GM18951 (cell line): ENCODE measurements at regions not wholly inside any gene's neighbourhood (a gene's known extent, or its start where the extent isn't known, plus 50 kb on each side); places are given as distances from the start of the nearest gene placed in this dataset.

ENCODE experiments used
- POLR2A ChIP-seq: IDR thresholded peaks from 4 replicates; pipeline ENCODE4 v1.6.1; 2011; ENCODE audit warnings: mild to moderate bottlenecking; ENCODE audit not compliant: insufficient read length, insufficient read depth; ENCODE audit errors: extremely low read depth
- in situ Hi-C: fragments of 300-500 bp; cut with MboI; formaldehyde crosslinking; loops from one replicate; pipeline ENCODE4 v1.12.0; 2022; ENCODE audit warnings: low sequenced_read_pairs, mixed read lengths, inconsistent platforms; ENCODE audit not compliant: unreplicated experiment

GRCh38 chr5:60527072-60527471 is 172.9 kb downstream of the DEPDC1B start:
- in situ Hi-C loops, result no loop called here

GRCh38 chr5:60526336-60526875 is 173.6 kb downstream of the DEPDC1B start:
- no peak for TF ChIP-seq POLR2A
- in situ Hi-C loops, result no loop called here

More at GRCh38 chr5:60527072-60527471, 172.9 kb downstream of the DEPDC1B start:
- TF ChIP-seq POLR2A, result no peak

- no peak for TF ChIP-seq POLR2A
- in situ Hi-C loops, result no loop called here
These were observed 177.6 kb downstream of the DEPDC1B start for GRCh38 chr5:60522292-60522905.

GRCh38 chr5:60521376-60522291 is 178.3 kb downstream of the DEPDC1B start:
- TF ChIP-seq POLR2A, result no peak
- in situ Hi-C loops, result no loop called here

GRCh38 chr5:60520451-60521227 is 179.3 kb downstream of the DEPDC1B start:
- no peak for TF ChIP-seq POLR2A
- in situ Hi-C loops, result no loop called here

- TF ChIP-seq POLR2A, result no peak
- in situ Hi-C loops, result no loop called here
These were observed 180.6 kb downstream of the DEPDC1B start for GRCh38 chr5:60519372-60519771.

GRCh38 chr5:60517850-60518249 is 182.1 kb downstream of the DEPDC1B start:
- in situ Hi-C loops, result no loop called here
- TF ChIP-seq POLR2A, result no peak

- TF ChIP-seq POLR2A, result no peak
- in situ Hi-C loops, result no loop called here
These were observed 182.8 kb downstream of the DEPDC1B start for GRCh38 chr5:60517094-60517694.

- in situ Hi-C loops, result no loop called here
- TF ChIP-seq POLR2A, result no peak
These were observed 183.3 kb downstream of the DEPDC1B start for GRCh38 chr5:60516688-60517087.

GRCh38 chr5:60514152-60514551 is 185.8 kb downstream of the DEPDC1B start:
- TF ChIP-seq POLR2A, result no peak
- in situ Hi-C loops, result no loop called here

- no peak for TF ChIP-seq POLR2A
- in situ Hi-C loops, result no loop called here
These were observed 187.8 kb downstream of the DEPDC1B start for GRCh38 chr5:60512117-60512516.

- in situ Hi-C loops, result no loop called here
- no peak for TF ChIP-seq POLR2A
These were observed 189.3 kb downstream of the DEPDC1B start for GRCh38 chr5:60510663-60511062.

GRCh38 chr5:60510049-60510448 is 189.9 kb downstream of the DEPDC1B start:
- in situ Hi-C loops, result no loop called here
- TF ChIP-seq POLR2A, result no peak
